OCI-LY3 (cell line): ENCODE measurements at regions not wholly inside any gene's neighbourhood (a gene's known extent, or its start where the extent isn't known, plus 50 kb on each side); places are given as distances from the start of the nearest gene placed in this dataset.

Experiments
- CTCF ChIP-seq: fragments of 200-600, 300-600 bp; sonication (generic); IDR thresholded peaks from 2 replicates; pipeline ENCODE4 v1.5.1; 2014; ENCODE audit warnings: antibody characterized with exemption, low read length, low read depth
- EZH2phosphoT487 ChIP-seq: fragments of 200-600 bp; shearing (Covaris generic); IDR thresholded peaks from 2 replicates; pipeline ENCODE4 v1.6.1; 2018; ENCODE audit warnings: antibody characterized with exemption, mixed run types, low read depth

DNA sequence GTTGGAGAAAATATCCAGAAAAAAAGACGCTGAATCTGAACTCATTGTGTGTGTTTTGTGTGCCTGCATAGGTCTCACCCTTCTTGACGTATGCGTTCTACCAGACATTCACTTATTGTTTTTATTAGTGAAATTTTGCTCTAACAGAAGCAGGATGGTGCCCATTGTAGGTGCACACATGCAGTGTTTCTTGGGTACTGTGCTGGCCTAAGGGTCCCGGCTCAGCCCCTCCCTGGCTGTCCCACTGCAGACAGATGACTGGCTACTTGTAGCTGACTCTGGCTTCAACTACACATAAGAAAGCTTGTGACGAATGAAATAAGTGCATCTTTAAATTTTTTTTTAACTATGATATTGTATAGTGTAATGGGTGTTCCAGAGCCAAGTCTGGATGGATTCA, 227.0 kb downstream of the CBLN1 start:
- TF ChIP-seq CTCF (no peak), EZH2phosphoT487 (no peak)
